Esophagus mucosa (tissue), 1 donor: ENCODE measurements at regions not wholly inside any gene's neighbourhood (a gene's known extent, or its start where the extent isn't known, plus 50 kb on each side); places are given as distances from the start of the nearest gene placed in this dataset.
"Not testable (repeated sequence)": the region's sequence is repeated elsewhere in the genome, so short reads cannot be mapped to it uniquely, and the experiment has no call there.

ENCODE experiments used
- ATAC-seq: fragments of 200-7000 bp; cut with Tn5 transposase; one replicate; pipeline ENCODE4 v1.9.1; 2020
- donor health status: DM: yes; HTN: yes; CAD: no.

DNA sequence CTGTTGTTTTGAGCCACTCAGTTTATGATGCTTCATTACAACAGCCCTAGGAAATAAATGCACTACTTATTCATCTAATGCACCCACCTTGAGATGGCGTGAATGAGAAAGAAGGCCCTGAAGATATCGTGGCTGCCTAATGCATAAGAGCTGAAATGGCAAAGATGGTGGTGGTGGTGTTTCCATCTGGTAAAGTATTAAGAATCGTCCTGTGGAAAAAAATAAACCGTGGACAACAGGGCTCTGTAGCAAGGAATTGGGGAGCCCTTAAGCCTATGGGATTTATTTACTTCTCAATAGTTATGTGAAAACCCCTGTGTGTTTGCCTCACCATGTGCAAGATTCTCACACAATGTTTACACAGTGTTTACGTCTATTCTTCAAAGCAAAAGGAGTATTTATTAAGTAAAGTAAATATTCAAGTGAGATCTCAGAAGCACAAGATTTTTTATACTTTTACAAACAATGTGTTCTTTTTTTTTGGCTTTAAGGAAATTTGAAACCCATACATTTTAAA is 1555.2 kb upstream of the FLRT2 start:
- no peak for ATAC-seq

DNA sequence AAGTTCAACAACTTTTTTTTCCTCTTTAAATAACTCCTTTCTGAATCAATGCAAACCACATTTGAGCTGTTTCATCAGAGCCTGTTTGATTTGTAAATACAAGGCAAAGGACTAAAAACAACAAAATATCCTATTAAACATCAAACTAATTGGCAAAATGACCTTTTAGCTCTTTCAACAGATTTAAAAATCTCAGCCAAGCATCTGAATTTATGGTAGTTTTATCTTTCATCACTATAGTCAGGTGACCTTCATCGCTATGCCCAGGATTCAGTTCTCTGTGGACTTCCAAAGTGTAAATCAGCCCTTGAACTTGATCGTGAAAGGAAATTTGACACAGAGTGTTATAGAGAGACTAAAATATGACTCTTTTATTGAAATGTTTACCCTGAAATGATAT is 1554.5 kb upstream of the FLRT2 start:
- no peak for ATAC-seq

DNA sequence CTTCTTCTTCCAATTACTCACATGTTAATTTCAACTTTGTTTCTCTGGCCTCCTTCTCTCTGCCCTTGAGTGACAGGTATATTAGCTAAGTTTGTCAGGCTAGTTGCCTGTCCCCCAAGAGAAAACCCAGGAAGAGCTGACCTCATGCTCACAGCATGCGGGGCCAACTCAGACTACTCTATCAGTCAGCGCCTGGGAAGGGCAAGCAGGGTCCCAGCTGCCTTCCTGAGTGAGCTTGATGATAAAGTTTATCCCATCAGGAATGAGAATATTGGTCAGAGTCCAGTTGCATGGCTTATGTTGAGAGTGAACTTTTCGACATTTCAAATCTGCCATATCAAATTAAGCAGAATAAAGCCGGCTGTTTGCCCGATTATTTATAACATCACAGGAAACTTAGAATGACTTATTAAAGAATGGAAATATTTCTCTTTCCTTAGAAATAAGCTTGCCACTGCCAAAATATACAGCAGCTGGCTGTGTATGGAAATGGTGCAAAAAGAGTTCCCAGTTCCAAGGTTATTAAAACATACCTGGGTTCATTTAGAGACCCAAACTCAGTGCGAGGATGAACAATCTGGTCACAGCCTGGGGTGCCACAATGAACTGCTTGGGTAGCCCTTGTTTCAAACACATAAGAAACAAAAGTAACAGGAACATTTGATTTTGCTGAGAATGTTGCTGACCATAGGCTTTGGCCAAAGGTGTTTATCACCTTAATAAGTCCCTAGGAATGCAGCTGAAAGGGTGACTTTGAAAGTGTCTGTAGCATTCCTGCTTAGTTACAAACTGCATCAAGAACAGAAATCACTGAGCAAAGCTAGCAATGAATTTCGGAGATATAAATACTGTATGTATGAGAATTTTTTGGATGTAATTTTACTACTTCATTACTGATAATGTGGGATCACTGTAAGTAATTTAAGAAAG is 1553.8 kb upstream of the FLRT2 start:
- no peak for ATAC-seq

- ATAC-seq, result no peak
These were observed 1552.4 kb upstream of the FLRT2 start for GRCh38 chr14:83977583-83977982.

GRCh38 chr14:83981676-83982258 is 1548.2 kb upstream of the FLRT2 start:
- not testable (repeated sequence) for ATAC-seq

DNA sequence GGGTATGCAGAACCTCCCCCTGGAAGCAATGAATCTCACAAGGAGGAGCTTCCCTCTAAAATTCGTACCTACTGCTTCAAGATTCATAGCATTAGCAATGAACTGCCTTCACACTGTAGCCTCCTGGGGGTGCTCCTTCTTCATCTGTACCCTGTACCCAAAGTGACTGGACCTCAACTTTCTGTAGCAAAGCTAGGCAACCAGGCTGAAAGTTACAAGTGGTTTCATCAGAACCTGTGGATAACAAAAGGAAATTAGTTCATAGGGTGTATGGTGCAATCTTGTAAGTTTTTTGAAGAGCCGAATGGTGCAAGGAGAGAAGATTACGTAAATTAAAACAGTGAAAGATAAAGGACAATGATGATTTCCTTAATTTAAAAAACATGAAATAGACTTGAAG is 1541.7 kb upstream of the FLRT2 start:
- no peak for ATAC-seq

DNA sequence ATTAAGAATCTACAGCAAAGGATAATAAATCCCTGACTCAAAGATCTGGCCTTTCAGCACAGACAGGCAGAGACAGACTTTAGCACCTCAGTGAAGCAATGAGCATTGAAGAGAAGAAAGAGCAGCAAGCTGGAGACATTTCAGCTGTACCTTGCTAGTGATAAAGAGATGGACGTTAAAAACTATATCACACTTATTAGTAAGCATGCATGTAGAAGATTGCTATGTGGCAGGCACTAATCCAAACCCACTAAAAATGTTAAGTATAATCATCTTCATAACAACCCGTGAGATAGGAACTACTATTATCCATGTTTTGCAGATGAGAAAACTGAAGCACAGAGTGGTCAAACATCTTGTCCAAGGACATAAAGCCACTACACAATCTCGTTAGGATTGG is 1538.3 kb upstream of the FLRT2 start:
- ATAC-seq, result no peak

DNA sequence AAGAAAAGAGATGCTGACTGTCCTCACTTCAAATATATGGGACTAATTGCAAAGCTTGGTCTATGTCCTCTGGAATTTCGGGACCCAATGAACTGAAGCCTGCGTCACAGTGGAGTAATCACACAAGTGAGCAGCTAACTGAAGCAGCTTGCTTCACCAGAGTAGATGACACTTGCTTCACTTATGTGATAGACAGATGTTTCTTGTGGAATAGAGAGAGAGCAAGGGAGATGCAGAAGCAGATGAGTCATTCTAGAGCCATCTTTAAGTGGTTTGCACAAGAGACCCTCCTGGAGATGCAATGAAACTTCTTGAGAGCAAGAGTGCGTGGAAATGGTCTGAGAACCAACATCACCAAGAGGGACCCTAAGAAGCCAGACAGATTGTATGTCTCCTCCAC is 1537.1 kb upstream of the FLRT2 start:
- no peak for ATAC-seq

DNA sequence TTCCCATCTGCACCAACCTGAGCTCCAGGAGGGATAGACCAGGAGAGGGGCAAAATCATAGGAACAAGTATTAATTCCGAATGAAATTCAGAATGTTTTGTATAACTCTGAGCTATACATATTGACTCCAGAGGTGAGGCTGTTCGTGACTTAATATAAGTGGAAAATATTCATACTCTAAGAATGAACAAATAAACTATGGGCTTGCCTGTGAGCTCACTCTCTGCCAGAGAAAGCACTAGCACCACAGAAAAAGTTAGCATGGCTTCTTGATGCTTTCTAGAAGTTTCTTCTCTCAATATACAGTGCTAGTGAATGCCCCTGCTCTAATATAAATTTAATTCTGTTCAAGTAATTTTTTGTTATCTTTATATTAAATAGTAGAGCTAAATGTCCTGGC is 1536.4 kb upstream of the FLRT2 start:
- no peak for ATAC-seq

DNA sequence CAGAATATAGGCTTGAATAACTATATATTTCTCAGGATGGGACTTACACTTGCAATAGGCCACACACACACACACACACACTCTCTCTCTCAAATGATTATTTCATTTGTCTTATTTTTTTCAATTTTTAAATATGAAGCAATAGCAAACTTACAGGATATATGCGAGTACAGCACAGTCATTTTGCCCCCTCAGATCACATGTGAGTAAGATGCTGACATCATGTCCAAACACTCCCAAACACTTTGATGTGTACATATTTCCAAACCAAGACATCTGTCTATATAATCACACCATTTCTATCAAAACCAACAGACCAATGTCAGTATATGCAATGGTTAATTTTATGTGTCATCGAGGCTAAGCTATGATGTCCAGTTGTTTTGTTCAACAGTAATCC is 1535.9 kb upstream of the FLRT2 start:
- ATAC-seq, result no peak

- ATAC-seq, result no peak
These were observed 1528.9 kb upstream of the FLRT2 start for GRCh38 chr14:84001023-84001422.

- ATAC-seq, result no peak
These were observed 1526.6 kb upstream of the FLRT2 start for GRCh38 chr14:84003346-84003745.

- ATAC-seq, result peak; percentile 11
These were observed 1523.2 kb upstream of the FLRT2 start for GRCh38 chr14:84006643-84007155.

DNA sequence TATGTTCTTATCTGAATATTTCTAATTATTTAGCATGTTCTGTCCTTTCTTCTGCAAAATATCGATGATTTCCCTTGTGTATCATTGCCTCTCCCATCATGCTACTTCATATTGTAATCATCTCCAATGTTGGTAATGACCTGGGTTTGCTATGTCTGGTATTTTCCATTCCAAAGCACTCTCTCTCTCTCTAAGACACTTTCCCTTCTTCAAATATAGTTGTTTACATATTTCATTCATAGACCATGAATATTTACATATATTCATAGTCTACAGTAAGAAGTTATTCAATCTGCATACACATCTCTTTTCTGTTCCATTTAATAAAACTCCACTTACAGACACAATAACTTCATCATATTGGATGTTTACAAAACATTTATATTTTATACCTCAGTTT is 1516.5 kb upstream of the FLRT2 start:
- ATAC-seq, result no peak

DNA sequence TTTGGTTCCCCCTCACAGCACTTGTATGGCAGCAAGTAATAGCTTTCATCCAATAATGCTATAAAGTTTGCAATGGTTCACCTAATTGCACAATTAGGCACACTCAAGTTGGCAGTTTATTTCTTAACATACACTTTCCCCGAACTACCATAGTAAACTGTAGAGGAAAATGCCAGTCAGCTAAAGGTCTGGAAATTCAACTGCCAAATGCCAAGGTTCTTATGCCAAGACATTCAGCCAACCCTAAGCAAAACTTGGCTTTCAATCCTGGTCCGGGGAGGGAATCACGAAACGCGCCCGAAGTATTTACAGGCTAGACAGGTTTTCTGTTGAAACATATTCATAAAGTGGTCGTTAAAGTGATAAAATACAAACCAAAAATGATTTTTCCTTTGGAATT is 1512.4 kb upstream of the FLRT2 start:
- no peak for ATAC-seq

DNA sequence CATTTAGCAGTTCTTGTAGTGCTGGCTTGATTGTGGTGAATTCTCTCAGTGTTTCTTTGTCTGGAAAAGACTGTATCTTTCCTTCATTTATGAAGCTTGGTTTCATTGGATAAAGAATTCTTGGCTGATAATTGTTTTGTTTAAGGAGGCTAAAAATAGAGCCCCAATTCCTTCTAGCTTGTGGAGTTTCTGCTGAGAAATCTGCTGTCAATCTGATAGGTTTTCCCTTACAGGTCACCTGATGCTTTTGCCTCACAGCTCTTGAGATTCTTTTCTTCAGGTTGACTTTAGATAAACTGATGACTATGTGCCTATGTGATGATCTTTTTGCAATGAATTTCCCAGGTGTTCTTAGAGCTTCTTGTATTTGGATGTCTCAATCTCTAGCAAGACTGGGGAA is 1508.5 kb upstream of the FLRT2 start:
- no peak for ATAC-seq

DNA sequence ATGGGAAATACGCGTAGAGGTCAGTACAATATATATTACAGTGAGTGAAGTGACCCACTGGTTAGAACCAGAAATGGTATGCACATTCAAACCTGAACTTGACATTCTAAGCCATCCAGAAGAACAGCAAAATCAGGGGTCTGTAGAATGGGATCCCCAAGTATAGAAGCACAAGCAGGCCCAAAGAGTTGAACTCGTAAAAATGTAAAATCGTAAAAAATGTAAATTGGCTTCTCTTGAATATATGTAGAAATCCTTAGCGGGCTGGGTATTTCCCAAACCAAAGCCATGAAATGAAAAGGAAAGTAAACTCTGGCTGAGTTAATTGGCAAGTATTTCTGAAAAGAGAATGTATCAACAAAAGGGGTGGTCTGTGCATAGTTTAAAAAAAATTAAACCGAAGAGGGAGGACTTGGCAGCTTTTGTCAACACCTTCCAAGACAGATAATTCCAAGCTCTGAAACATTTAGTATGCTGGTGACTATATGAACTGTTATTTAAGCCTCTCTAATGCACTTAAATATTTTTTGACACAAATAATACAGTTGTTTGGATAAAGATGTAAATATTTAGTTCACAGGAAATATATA is 1505.6 kb upstream of the FLRT2 start:
- ATAC-seq, result no peak

DNA sequence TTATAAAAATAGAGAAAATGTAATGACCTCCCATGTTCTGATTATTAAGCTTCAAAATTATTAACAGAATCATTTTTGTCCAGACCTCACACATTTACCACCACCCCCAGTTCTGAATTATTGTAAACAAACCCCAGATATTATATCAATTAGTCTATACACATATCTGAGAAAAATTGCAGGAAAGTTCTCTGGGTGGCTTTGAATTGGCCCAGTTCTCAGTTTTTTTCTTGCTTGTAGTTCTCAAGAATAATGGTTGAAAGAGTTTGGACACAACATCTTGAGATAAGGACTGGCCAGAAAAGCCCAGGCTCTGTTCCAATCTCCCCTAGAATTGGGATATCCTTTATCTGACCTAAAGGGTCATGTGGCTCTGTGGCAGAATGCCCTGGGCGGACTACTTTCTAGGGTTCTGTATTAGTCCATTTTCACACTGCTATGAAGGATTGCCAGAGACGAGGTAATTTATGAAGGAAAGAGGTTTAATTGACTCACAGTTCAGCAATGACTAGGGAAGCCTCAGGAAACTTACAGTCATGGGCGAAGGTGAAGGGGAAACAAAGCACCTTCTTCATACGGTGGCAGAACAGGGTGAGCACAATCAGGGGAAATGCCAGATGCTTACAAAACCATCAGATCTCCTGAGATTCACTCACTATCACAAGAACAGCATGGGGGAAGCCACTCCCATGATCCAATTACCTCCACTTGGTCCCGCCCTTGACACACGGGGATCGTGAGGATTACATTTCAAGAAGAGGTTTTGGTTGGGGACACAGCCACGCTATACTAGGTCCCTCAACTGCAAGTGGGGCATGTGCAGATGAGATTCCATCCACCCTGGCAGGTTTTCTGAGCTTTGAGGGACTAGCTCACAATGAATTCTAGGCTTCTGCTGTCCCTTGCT is 1504.6 kb upstream of the FLRT2 start:
- ATAC-seq, result no peak

GRCh38 chr14:84027351-84027750 is 1502.6 kb upstream of the FLRT2 start:
- ATAC-seq, result no peak

DNA sequence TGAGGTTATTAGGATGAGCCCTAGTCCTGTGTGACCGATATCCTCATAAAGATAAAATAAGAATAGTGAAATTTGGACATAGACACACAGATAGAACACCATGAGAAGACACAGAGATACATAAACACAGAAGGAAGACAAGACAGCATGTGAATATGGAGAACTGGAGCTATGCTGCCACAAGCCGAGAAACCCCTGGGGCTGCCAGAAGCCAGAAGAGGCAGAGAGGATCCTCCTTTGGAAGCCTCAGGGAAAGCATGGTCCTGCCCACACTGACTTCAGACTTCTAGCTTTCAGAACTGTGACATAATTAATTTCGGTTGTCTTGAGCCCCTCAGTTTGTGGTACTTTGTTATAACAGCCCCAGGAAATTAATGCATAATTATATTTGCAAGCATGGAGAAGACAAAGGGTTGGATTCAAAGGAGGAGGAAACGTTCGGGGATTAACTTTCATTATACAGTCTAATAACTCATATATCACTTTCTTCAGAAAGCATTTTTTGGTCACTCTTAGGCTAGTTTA is 1501.8 kb upstream of the FLRT2 start:
- no peak for ATAC-seq

GRCh38 chr14:84029246-84029645 is 1500.7 kb upstream of the FLRT2 start:
- ATAC-seq, result no peak

DNA sequence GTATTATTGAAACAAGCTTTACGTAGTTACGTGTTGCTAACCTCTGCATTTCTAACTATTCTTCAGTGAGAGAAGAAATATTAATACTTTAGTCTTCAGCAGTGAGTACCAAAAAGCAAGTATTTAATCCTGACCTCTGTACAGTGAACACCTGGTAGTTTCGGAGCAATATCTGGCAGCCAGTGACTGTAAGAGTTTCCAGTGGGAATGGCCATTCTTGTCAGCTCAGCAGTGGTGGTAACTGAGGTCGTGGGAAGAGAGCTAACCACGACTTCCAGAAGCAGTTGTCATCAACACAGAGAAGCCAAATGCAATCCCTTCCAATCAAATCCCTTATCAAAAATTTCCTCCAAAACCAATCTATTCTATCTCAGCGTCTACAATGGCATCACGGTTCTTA is 1500.2 kb upstream of the FLRT2 start:
- no peak for ATAC-seq
